NB4 (cell line): ENCODE measurements at regions not wholly inside any gene's neighbourhood (a gene's known extent, or its start where the extent isn't known, plus 50 kb on each side); places are given as distances from the start of the nearest gene placed in this dataset.
"Not testable (repeated sequence)": the region's sequence is repeated elsewhere in the genome, so short reads cannot be mapped to it uniquely, and the experiment has no call there.

Experiments
- DNase-seq: peaks from one replicate; pipeline ENCODE4 v3.0.0; 2010; ENCODE audit warnings: low read depth
- H3K4me3 ChIP-seq: one replicate; pipeline ENCODE4 v1.5.1; 2011; ENCODE audit warnings: mild to moderate bottlenecking, low read depth, low read length, moderate library complexity
- CTCF ChIP-seq: IDR thresholded peaks from one replicate; pipeline ENCODE4 v1.5.1; 2012; ENCODE audit warnings: low read depth, low read length
- MAX ChIP-seq: IDR thresholded peaks from 2 replicates; pipeline ENCODE4 v1.6.1; 2011; ENCODE audit warnings: low read depth, low read length
- MYC ChIP-seq: IDR thresholded peaks from 2 replicates; pipeline ENCODE4 v1.6.1; 2011; ENCODE audit warnings: low read depth, low read length
- POLR2A ChIP-seq: IDR thresholded peaks from 2 replicates; pipeline ENCODE4 v1.6.1; 2011; ENCODE audit warnings: mild to moderate bottlenecking; ENCODE audit not compliant: insufficient read length; ENCODE audit errors: extremely low read depth

- DNase-seq = peak; percentile 9
- no peak for TF ChIP-seq POLR2A
- TF ChIP-seq CTCF = no peak
- TF ChIP-seq MYC = no peak
- TF ChIP-seq MAX = no peak
These were observed 268.4 kb upstream of the INTU start for GRCh38 chr4:127364397-127364796.

GRCh38 chr4:127364911-127365310 lies 267.8 kb upstream of the INTU start:
- no peak for TF ChIP-seq CTCF
- TF ChIP-seq MYC = no peak
- TF ChIP-seq POLR2A = no peak
- TF ChIP-seq MAX = no peak
- no peak for DNase-seq
- H3K4me3 ChIP-seq = no peak overlapping the region

More at GRCh38 chr4:127364397-127364796, 268.4 kb upstream of the INTU start:
- no peak overlapping the region for H3K4me3 ChIP-seq

- no peak for DNase-seq
- no peak overlapping the region for H3K4me3 ChIP-seq
- TF ChIP-seq POLR2A (no peak), MAX (no peak), CTCF (no peak)
These were observed 262.2 kb upstream of the INTU start for GRCh38 chr4:127370604-127371003.

GRCh38 chr4:127379499-127379898 lies 253.3 kb upstream of the INTU start:
- H3K4me3 ChIP-seq = no peak overlapping the region
- DNase-seq = no peak

GRCh38 chr4:127379948-127380347 lies 252.8 kb upstream of the INTU start:
- H3K4me3 ChIP-seq, DNase-seq: not testable (repeated sequence)

More at GRCh38 chr4:127379499-127379898, 253.3 kb upstream of the INTU start:
- TF ChIP-seq CTCF (no peak), MYC (no peak), MAX (no peak)

- DNase-seq = no peak
- no peak for TF ChIP-seq POLR2A
- TF ChIP-seq MYC = no peak
- no peak for TF ChIP-seq CTCF
- no peak for TF ChIP-seq MAX
- no peak overlapping the region for H3K4me3 ChIP-seq
These were observed 249.1 kb upstream of the INTU start for GRCh38 chr4:127383666-127384065.
